K562 (cell line): ENCODE measurements at regions not wholly inside any gene's neighbourhood (a gene's known extent, or its start where the extent isn't known, plus 50 kb on each side); places are given as distances from the start of the nearest gene placed in this dataset.

ENCODE experiments used
- ATAC-seq: fragments of 200-7000 bp; cut with Tn5 transposase; 3 replicates; pipeline ENCODE4 v1.9.1; 2020; ENCODE audit warnings: moderate library complexity
- BruUV-seq: library from RNA; stranded (reverse); fragments of 400-500 nt; replicated peaks from 2 replicates; lab custom pipeline; 2021; lab: Mats Ljungman, UMichigan
- CTCF ChIA-PET: fragments of 300-600 bp; formaldehyde crosslinking; extraction: SDS; loops from one replicate; lab custom pipeline; 2021; ENCODE audit warnings: low intra/inter-chr PET ratio; lab: Yijun Ruan, JAX
- POLR2A ChIA-PET: fragments of 300-600, 350-650 bp; sonication (Branson Sonifier 250); formaldehyde crosslinking; extraction: SDS; loops from one replicate; lab custom pipeline; 2021; ENCODE audit warnings: antibody characterized with exemption, inconsistent platforms; lab: Yijun Ruan, JAX
- DNase-seq, 4 experiments: peaks; one replicate each; pipeline versions ENCODE4 v3.0.0 to v3.0.0-alpha.2; 2011 to 2018; ENCODE audit warnings: low spot score in 3 of 4, mixed read lengths in 3 of 4; ENCODE audit errors: extremely low read depth in 1 of 4
- FAIRE-seq: peaks from 2 replicates; lab custom pipeline; 2011; peaks lifted over from hg19 to GRCh38; lab: Jason Lieb, UNC
- H2AFZ ChIP-seq: 2 replicates; pipeline ENCODE4 v1.6.0; 2011; ENCODE audit warnings: low read depth, low read length, control low read depth, inconsistent platforms
- H3K27ac ChIP-seq: fragments of 200-600 bp; 3 replicates; pipeline ENCODE4 v1.8.0; 2011; ENCODE audit warnings: low read depth, mild to moderate bottlenecking, control low read depth, inconsistent platforms, low read length, moderate library complexity, mixed read lengths; ENCODE audit errors: extremely low read depth
- H3K27me3 ChIP-seq, 2 experiments: fragments of 300-600 bp in 1 of 2; 2 replicates in 1 of 2; 3 replicates in 1 of 2; pipeline versions ENCODE4 v1.6.0 to v1.8.0; 2011; ENCODE audit warnings: inconsistent platforms in 2 of 2, low read length in 2 of 2, mild to moderate bottlenecking in 1 of 2, mixed read lengths in 1 of 2, moderate library complexity in 1 of 2; ENCODE audit not compliant: control insufficient read depth in 2 of 2, insufficient read depth in 2 of 2
- H3K36me3 ChIP-seq: fragments of 300-600 bp; 3 replicates; pipeline ENCODE4 v1.8.0; 2011; ENCODE audit warnings: mild to moderate bottlenecking, low read length, inconsistent platforms; ENCODE audit not compliant: control insufficient read depth, insufficient read depth
- H3K4me1 ChIP-seq, 2 experiments: fragments of 200-600 bp in 1 of 2; replicated peaks in 1 of 2; 2 replicates in 1 of 2; 3 replicates in 1 of 2; pipeline versions ENCODE4 v1.5.1 to v1.8.0; 2011; ENCODE audit warnings: inconsistent platforms in 2 of 2, low read length in 2 of 2, mild to moderate bottlenecking in 1 of 2, mixed read lengths in 1 of 2, moderate library complexity in 1 of 2; ENCODE audit not compliant: control insufficient read depth in 2 of 2, insufficient read depth in 2 of 2
- H3K4me2 ChIP-seq: 2 replicates; pipeline ENCODE4 v1.6.1; 2011; ENCODE audit warnings: low read length, control low read depth, inconsistent platforms, mixed read lengths; ENCODE audit not compliant: insufficient read depth
- H3K4me3 ChIP-seq: fragments of 200-600 bp; sonication (generic), shearing (Covaris generic); 2 replicates; pipeline ENCODE4 v1.5.1; 2016; ENCODE audit warnings: control low read depth, inconsistent platforms
- H3K79me2 ChIP-seq: fragments of 200-600 bp; 3 replicates; pipeline ENCODE4 v1.8.0; 2011; ENCODE audit warnings: low read length, inconsistent platforms; ENCODE audit not compliant: control insufficient read depth, insufficient read depth
- H3K9ac ChIP-seq, 2 experiments: 2 replicates each; pipeline versions ENCODE4 v1.6.0 to v1.6.1; 2011; ENCODE audit warnings: low read depth in 2 of 2, low read length in 2 of 2, control low read depth in 1 of 2, inconsistent platforms in 1 of 2, mild to moderate bottlenecking in 1 of 2, mixed read lengths in 1 of 2; ENCODE audit not compliant: insufficient read depth in 1 of 2
- H3K9me1 ChIP-seq: one replicate; pipeline ENCODE4 v1.6.0; 2011; ENCODE audit warnings: inconsistent platforms, mild to moderate bottlenecking, low read length, moderate library complexity; ENCODE audit not compliant: control insufficient read depth, insufficient read depth
- H3K9me3 ChIP-seq: replicated peaks from 2 replicates; pipeline ENCODE4 v1.5.1; 2011; ENCODE audit warnings: low read depth, low read length, inconsistent platforms; ENCODE audit not compliant: control insufficient read depth, insufficient read depth
- H4K20me1 ChIP-seq: replicated peaks from 2 replicates; pipeline ENCODE4 v1.6.1; 2011; ENCODE audit warnings: low read length, inconsistent platforms, mixed read lengths; ENCODE audit not compliant: control insufficient read depth, insufficient read depth
- SMARCA5 ChIP-seq: fragments of 450-650 bp; IDR thresholded peaks from 2 replicates; pipeline ENCODE4 v1.6.1; 2016
- TARDBP ChIP-seq: fragments of 450-650 bp; IDR thresholded peaks from 2 replicates; pipeline ENCODE4 v1.6.1; 2016
- TCFL5 ChIP-seq: fragments of 250-450 bp; sonication (Bioruptor Pico); conservative IDR thresholded peaks from 2 replicates; pipeline ENCODE4 v1.6.1; 2021; ENCODE audit warnings: mild to moderate bottlenecking, moderate library complexity, matching md5 sums
- WGBS: fragments of 100-300 bp; shearing (Covaris generic); methylation state at CpG from one replicate; pipeline ENCODE4 v1.1.6; 2016; ENCODE audit warnings: low coverage, mixed read lengths; ENCODE audit not compliant: insufficient coverage; ENCODE audit errors: missing lambda C conversion rate; 5-methylcytosine and 5-hydroxymethylcytosine counted together
- in situ Hi-C: fragments of 300-500 bp; cut with MboI; formaldehyde crosslinking; loops from 4 replicates; pipeline ENCODE4 v1.15.0; 2018; ENCODE audit warnings: inconsistent platforms, mixed read lengths
- intact Hi-C: fragments of 100-400 bp; cut with micrococcal nuclease; formaldehyde crosslinking; loops from 2 replicates; pipeline ENCODE4 v1.14.2; 2022

DNA sequence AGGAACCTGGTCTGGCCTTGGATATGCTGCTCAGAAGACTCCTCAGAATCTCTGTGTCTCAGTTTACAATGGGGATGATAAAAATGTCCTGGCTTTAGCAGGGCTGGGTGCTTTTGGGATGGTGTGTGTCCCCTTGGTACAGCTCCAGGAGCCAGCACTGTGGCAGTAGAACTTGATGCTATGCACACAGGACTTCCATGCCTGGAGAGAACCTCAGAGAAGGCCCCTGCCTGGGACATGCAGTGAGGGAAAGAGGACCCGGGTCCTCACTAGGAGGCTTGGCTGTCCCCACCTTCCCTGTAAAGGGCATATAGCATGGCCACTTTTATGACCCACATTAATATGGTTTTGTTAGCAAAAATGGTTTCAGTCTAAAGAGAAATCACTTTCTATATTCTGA, 100.5 kb downstream of the GLRX3 start:
- intact Hi-C loops, result no loop called here
- no peak for DNase-seq
- Histone ChIP-seq H3K79me2 (no peaks in the 10 kb centered on the region), H3K27ac (no peak overlapping the region), H4K20me1 (no peaks in the 10 kb centered on the region), H3K27me3 (peaks cover 0 to 13% of the 10 kb centered on the region in 2 experiments; a peak in 2 of 5 replicates), H3K9me1 (no peaks in the 10 kb centered on the region), H3K9me3 (no peaks in the 10 kb centered on the region), H3K9ac (no peak overlapping the region), H3K36me3 (no peaks in the 10 kb centered on the region), H3K4me2 (no peak overlapping the region), H2AFZ (no peak overlapping the region), H3K4me3 (no peak overlapping the region), H3K4me1 (no peaks in the 10 kb centered on the region)
- no peak for FAIRE-seq
- CTCF ChIA-PET, result no interaction called here
- WGBS, result no CpG with 5 or more reads among the region's 1 CpG
- ATAC-seq, result no peak
- in situ Hi-C loops, result no loop called here
- TF ChIP-seq TCFL5 (CRISPR knock-in tag), result no peak
- no peak for TF ChIP-seq TARDBP
- BruUV-seq, result no TSS peak
- POLR2A ChIA-PET, result no interaction called here

DNA sequence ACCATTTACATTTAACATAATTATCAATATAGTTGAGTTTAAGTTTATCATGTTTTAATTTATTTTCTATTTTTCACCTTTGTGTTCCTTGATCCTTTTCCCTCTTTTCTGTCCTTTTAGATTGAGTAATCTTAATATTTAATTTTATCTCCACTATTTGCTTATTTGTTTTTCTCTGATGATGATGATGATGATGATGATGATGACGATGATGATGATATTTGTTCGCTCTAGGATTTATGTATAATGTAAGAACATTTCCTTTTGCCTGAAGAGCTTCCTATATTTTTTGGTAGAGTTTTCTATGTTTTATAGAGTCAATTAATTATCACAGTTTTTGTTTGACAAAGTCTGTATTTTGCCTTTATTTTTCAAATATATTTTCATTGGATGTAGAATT, 104.2 kb downstream of the GLRX3 start:
- Histone ChIP-seq H3K4me2 (no peak overlapping the region), H3K36me3 (no peaks in the 10 kb centered on the region), H3K4me3 (no peak overlapping the region), H3K9ac (no peak overlapping the region), H3K9me1 (no peaks in the 10 kb centered on the region), H4K20me1 (no peaks in the 10 kb centered on the region), H3K9me3 (no peaks in the 10 kb centered on the region), H3K4me1 (no peaks in the 10 kb centered on the region), H3K27me3 (no peaks in the 10 kb centered on the region), H3K27ac (no peak overlapping the region), H2AFZ (no peak overlapping the region), H3K79me2 (no peaks in the 10 kb centered on the region)
- DNase-seq, result no peak
- in situ Hi-C loops, result no loop called here
- intact Hi-C loops, result no loop called here
- no peak for FAIRE-seq
- no peak for TF ChIP-seq SMARCA5
- ChIA-PET POLR2A (no interaction called here), CTCF (no interaction called here)
- ATAC-seq, result no peak
- 5% methylated on average over 2 of the region's 2 CpGs for WGBS
- BruUV-seq, result no TSS peak
